ENCODE measurements at regions not wholly inside any gene's neighbourhood (a gene's known extent, or its start where the extent isn't known, plus 50 kb on each side); places are given as distances from the start of the nearest gene placed in this dataset.

- TF ChIP-seq GABPA (IDR thresholded peaks at IDR 0.05; ENCODE audit: low read depth) (no peak), CTCF (IDR thresholded peaks at IDR 0.05; ENCODE audit: insufficient read depth, low read length) (no peak), REST (IDR thresholded peaks at IDR 0.05; ENCODE audit: insufficient replicate concordance, low read depth) (no peak), POLR2AphosphoS5 (IDR thresholded peaks at IDR 0.05; ENCODE audit: low read depth) (no peak), SPI1 (IDR thresholded peaks at IDR 0.05; ENCODE audit: borderline replicate concordance, low read depth) (no peak)
Measured at GRCh38 chr13:89878904-89879303, 1468.6 kb upstream of the MIR17HG start.
